SU-DHL-6 (cell line): ENCODE measurements at regions not wholly inside any gene's neighbourhood (a gene's known extent, or its start where the extent isn't known, plus 50 kb on each side); places are given as distances from the start of the nearest gene placed in this dataset.

Experiments used
- EZH2phosphoT487 ChIP-seq: fragments of 200-600 bp; sonication (generic), shearing (Covaris generic); conservative IDR thresholded peaks from 2 replicates; pipeline ENCODE4 v1.6.1; 2018; ENCODE audit warnings: mild to moderate bottlenecking, antibody characterized with exemption, low read length, moderate library complexity, mixed read lengths
- TF ChIP-seq, protein P1 (sequence below): fragments of 200-600 bp; sonication (generic); IDR thresholded peaks from one replicate; pipeline ENCODE4 v1.5.1; 2017; ENCODE audit warnings: antibody characterized with exemption, mild to moderate bottlenecking, low read length, moderate library complexity; ENCODE audit not compliant: insufficient read depth, poor library complexity, severe bottlenecking

DNA sequence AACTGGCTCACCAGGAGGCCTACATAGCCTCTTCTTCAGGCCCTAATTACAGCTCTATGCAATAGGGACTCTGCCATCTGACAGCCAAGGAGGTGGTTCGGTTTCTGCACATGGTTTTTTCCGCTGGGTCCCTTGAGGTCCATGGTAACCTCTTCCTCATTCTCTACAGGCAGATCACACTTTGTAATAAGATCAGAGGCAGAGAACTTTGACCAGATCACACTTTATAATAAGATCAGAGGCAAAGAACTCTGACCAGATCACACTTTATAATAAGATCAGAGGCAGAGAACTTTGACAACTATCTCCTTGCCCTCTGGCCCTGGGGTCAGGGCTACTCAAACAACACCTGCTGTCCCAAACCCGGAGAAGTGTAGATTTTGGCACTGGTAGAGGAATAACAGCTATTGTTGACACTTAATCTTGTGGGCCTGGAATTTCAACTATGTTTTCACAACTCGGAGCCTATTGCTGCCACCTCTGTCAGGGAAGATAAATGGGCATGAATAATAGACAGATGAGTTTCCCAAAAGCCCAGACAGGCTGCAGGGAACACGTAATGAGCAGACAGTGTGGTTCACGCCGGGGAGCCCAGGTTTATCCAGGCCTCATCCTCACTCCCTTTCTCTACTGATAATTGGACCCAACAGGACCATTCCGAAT is 246.1 kb downstream of the UQCRFS1 start:
- TF ChIP-seq, protein P1, sequence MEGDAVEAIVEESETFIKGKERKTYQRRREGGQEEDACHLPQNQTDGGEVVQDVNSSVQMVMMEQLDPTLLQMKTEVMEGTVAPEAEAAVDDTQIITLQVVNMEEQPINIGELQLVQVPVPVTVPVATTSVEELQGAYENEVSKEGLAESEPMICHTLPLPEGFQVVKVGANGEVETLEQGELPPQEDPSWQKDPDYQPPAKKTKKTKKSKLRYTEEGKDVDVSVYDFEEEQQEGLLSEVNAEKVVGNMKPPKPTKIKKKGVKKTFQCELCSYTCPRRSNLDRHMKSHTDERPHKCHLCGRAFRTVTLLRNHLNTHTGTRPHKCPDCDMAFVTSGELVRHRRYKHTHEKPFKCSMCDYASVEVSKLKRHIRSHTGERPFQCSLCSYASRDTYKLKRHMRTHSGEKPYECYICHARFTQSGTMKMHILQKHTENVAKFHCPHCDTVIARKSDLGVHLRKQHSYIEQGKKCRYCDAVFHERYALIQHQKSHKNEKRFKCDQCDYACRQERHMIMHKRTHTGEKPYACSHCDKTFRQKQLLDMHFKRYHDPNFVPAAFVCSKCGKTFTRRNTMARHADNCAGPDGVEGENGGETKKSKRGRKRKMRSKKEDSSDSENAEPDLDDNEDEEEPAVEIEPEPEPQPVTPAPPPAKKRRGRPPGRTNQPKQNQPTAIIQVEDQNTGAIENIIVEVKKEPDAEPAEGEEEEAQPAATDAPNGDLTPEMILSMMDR, result no peak
- TF ChIP-seq EZH2phosphoT487, result no peak
